ENCODE measurements at regions not wholly inside any gene's neighbourhood (a gene's known extent, or its start where the extent isn't known, plus 50 kb on each side); places are given as distances from the start of the nearest gene placed in this dataset.

DNA sequence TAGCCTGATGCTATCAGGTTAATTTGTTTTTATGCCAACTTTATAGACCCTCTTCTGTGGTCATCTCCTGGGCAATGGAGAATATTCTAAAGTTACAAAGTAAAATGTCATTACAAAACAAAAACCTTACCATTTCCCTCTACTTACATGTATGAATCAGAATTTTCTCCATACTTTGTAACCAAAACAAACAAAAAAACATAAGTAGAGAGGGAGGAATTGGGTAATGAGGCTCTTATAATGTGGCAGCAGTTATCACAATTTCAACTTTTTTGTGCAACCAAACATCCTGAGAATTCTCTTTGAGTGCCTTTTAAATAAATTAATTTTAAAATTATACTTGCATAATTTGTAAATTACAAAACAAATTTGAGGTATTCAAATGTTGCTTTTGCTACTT lies 332.8 kb downstream of the TXNL1 start:
- ChIA-PET SMC1A (ENCODE audit: uncharacterized antibody, unreplicated experiment) (no interaction called here), POLR2A (no interaction called here), CTCF (no interaction called here), RAD21 (ENCODE audit: unreplicated experiment) (no interaction called here)
- DNase-seq (ENCODE audit: low read depth, low spot score) (no peak), FAIRE-seq (no peak), ATAC-seq (no peak)
- Histone ChIP-seq H4K20me1 (ENCODE audit: control insufficient read depth, insufficient read depth) (no peaks in the 10 kb centered on the region), H3K36me3 (ENCODE audit: control insufficient read depth in 2 of 2, insufficient read depth in 2 of 2, low read length in 1 of 2) (no peaks in the 10 kb centered on the region), H3K79me2 (ENCODE audit: control insufficient read depth, insufficient read depth, low read length) (no peaks in the 10 kb centered on the region), H3K4me2 (ENCODE audit: control insufficient read depth, insufficient read depth) (no peak overlapping the region), H2AFZ (ENCODE audit: control insufficient read depth, low read depth, low read length) (no peak overlapping the region), H3K27me3 (replicated peaks in 1 of 2; ENCODE audit: control insufficient read depth in 2 of 2, insufficient read depth in 2 of 2, low read length in 1 of 2) (no peaks in the 10 kb centered on the region), H3K9ac (ENCODE audit: control insufficient read depth, insufficient read depth, low read length) (no peak overlapping the region), H3K4me1 (ENCODE audit: control insufficient read depth, insufficient read depth, low read length) (no peaks in the 10 kb centered on the region), H3K4me3 (no peak overlapping the region), H3K9me3 (replicated peaks; ENCODE audit: control insufficient read depth, insufficient read depth, low read length) (no peaks in the 10 kb centered on the region), H3K27ac (ENCODE audit: control insufficient read depth, insufficient read depth) (no peak overlapping the region)
- no TSS peak for BruUV-seq (replicated peaks)
- TF ChIP-seq SMARCA5 (IDR thresholded peaks at IDR 0.05) (no peak), TARDBP (IDR thresholded peaks at IDR 0.05; ENCODE audit: borderline replicate concordance) (no peak), JUND (IDR thresholded peaks at IDR 0.05; ENCODE audit: low read depth, low read length) (no peak), FOXM1 (IDR thresholded peaks at IDR 0.05; ENCODE audit: low read depth, low read length) (no peak), NFXL1 (IDR thresholded peaks at IDR 0.05; ENCODE audit: borderline replicate concordance) (no peak), FOS (IDR thresholded peaks at IDR 0.05; ENCODE audit: borderline replicate concordance, extremely low read depth, insufficient read length) (no peak), IRF4 (IDR thresholded peaks at IDR 0.05; ENCODE audit: low read depth, low read length) (no peak), RBBP5 (conservative IDR thresholded peaks at IDR 0.05) (no peak)
- TF ChIP-seq, protein P1, sequence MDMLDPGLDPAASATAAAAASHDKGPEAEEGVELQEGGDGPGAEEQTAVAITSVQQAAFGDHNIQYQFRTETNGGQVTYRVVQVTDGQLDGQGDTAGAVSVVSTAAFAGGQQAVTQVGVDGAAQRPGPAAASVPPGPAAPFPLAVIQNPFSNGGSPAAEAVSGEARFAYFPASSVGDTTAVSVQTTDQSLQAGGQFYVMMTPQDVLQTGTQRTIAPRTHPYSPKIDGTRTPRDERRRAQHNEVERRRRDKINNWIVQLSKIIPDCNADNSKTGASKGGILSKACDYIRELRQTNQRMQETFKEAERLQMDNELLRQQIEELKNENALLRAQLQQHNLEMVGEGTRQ (IDR thresholded peaks at IDR 0.05; ENCODE audit: borderline replicate concordance, low read depth, low read length) = no peak
- TF ChIP-seq, protein P2, sequence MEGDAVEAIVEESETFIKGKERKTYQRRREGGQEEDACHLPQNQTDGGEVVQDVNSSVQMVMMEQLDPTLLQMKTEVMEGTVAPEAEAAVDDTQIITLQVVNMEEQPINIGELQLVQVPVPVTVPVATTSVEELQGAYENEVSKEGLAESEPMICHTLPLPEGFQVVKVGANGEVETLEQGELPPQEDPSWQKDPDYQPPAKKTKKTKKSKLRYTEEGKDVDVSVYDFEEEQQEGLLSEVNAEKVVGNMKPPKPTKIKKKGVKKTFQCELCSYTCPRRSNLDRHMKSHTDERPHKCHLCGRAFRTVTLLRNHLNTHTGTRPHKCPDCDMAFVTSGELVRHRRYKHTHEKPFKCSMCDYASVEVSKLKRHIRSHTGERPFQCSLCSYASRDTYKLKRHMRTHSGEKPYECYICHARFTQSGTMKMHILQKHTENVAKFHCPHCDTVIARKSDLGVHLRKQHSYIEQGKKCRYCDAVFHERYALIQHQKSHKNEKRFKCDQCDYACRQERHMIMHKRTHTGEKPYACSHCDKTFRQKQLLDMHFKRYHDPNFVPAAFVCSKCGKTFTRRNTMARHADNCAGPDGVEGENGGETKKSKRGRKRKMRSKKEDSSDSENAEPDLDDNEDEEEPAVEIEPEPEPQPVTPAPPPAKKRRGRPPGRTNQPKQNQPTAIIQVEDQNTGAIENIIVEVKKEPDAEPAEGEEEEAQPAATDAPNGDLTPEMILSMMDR (IDR thresholded peaks at IDR 0.05 in 2 of 3, conservative IDR thresholded peaks at IDR 0.05 in 1 of 3; ENCODE audit: control insufficient read depth in 2 of 3, extremely low read depth in 1 of 3, insufficient read depth in 1 of 3, low read depth in 3 of 3, low read length in 3 of 3) = no peak
- in situ Hi-C loops (cut with MboI) (no loop called here), intact Hi-C loops (cut with micrococcal nuclease; ENCODE audit: unreplicated experiment) (no loop called here)
